ENCODE measurements at regions not wholly inside any gene's neighbourhood (a gene's known extent, or its start where the extent isn't known, plus 50 kb on each side); places are given as distances from the start of the nearest gene placed in this dataset.
"Not testable (repeated sequence)": the region's sequence is repeated elsewhere in the genome, so short reads cannot be mapped to it uniquely, and the experiment has no call there.

DNA sequence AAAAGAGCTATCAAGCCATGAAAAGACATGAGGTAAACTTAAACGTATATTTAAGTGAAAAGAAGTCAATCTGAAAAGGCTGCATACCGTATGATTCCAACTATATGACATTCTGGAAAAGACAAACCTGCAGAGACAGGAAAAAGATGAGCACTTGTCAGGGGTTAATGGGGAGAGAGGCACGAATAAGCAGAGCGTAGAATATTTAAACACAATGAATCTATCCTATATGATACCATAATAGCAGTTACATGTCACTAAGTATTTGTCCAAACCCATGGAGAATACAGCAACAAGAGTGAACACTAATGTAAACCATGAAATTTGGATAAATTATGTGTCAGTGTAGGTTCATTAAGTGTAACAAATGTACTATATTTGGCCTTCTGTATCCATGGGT, 560.3 kb upstream of the ANO3 start:
- no peak for DNase-seq

DNA sequence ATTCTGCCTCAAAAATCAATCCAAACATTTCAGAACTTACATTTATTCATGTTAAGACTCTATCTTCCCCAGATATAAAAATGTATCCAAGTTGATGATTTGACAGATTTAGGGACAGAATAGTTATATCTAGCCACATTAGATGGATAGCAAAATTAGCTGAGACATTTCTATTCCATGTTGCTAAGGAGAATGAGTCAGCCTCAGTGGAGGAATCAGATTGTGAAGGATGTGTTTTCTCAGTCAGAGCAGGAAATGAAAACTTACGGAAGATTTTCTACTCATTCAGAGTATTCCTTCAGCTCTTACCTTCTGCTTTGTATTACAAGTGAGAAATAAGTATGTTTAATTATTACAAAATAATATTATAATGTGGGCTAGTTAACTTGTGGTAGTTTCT, 556.3 kb upstream of the ANO3 start:
- peak; percentile 7 for DNase-seq

DNA sequence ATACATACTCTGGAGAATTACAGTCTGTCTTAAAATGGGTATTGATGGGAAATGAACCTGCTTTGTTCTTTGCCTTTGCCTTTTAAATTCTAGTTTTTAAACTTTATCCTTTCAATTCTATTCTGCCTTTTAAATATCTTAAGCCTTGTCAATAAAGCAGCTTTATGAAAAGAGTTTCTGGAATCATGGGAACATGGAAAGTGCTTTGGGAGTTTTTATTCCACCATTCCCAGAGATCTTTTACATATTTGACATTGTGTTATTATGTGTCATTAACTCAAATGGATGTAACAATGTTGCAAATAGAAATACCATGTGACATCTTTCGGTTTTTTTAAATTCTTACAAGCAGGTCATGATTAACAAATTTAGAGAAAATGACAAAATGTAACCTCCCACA, 555.7 kb upstream of the ANO3 start:
- DNase-seq = no peak

DNA sequence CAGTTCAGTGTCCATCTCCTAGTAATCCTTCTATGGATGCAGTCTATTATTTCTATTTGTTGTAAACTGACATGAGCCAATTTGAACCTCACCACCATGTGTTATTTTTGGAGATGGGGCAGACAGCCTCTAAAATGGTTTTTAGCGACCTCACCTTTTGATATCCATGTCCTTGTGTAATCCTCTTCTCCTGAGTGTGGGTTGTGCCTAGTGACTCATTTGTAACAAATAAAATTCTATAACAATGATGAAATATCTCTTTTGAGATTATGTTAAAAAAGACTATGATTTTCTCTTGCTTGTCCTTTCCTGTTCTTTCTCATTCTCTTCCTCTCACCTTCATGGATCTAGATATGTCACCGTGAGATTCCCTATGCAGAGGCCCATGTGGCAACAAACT, 554.6 kb upstream of the ANO3 start:
- no peak for DNase-seq

DNA sequence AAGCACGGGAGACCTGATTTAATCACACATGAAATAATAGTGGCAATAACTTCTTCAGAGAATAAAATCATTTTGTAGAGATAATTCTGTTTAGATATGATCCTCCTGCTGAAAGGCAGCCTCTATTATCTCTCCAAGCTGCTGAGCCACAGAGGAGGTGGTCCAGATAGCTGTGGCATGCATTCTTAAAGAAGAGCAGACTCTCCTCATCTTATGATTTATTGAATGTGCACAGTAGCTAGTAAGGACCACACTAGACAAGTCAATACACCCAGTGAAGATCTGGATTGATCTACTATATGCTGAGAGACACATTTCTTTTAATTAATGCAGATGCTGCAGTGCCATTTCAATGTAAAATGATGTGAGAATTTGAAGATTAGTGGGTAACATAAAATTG, 552.9 kb upstream of the ANO3 start:
- DNase-seq = no peak

DNA sequence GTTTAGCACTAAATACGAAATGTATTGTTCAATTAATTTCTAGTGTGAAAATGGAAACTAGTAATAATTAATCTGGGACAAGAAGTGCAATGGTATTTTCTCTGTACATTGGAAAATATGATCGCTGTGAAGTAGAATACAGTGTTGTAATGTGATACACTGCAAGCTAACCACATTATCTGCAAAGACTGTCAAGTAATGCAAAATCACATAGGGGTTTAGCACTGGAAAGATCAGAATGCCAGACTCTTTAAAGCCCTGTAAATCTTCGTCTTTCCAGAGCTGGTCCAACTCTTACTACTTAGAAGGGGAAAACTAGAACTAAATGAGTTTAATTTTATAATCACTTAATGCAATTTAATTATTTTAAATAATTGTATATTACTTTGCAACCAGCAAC, 544.5 kb upstream of the ANO3 start:
- no peak for DNase-seq

DNA sequence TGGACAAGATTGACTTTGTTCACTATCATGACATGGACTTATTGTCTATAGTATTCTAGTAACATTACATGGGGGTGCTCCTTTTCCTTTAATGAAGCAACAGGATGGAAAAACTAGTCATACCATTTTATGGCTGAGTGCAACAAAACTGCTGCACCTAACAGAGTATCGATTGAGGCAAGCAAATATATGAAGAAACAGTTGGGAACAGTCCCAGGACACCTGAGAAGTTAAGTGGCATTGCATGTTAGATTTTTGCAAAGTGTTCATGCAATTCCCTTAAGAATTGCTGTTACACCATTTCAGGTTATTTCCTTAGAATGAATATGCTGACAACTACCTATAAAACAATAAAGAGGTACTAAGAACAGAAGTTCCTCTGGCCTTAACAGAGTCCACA, 541.5 kb upstream of the ANO3 start:
- no peak for DNase-seq

DNA sequence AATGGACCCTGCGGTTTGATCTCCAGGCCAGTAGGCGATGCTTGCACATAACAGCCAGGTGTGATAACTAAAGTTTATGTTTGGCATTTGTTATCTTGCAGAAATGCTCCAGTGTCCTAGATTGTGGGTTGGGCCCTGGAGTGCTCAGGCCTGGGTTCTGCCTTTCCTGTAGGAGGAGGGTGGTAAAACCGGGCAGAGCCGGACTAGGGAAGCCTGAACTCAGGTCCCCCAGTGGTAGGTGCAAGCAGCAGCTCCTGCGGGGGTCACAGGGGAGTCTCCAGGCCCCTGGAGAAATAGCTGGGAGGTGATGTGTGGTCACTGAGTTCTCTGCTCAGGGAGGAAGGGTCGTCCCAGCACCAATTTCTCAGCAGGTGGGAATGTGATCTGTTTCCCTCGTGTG, 538.3 kb upstream of the ANO3 start:
- DNase-seq = no peak

DNA sequence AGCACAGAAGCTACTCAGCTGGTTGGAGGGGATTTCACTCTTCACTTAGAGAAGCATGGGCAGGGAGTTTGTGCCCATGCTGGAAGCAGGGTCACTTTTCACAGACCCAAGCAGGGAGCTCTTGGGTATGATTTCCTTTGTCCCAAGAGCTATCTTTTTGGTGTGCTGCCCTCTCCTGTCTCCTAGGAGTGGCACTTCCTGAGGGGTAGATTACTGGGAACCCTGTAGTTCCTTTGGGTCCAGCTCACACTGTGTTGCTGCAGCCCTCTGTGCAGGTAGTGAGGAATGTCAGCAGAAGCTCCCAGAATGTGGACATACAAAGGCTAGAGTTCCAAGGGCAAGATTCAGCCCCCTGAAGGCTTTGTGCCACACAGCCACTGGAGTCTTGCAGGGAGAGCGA, 537.1 kb upstream of the ANO3 start:
- DNase-seq = no peak

DNA sequence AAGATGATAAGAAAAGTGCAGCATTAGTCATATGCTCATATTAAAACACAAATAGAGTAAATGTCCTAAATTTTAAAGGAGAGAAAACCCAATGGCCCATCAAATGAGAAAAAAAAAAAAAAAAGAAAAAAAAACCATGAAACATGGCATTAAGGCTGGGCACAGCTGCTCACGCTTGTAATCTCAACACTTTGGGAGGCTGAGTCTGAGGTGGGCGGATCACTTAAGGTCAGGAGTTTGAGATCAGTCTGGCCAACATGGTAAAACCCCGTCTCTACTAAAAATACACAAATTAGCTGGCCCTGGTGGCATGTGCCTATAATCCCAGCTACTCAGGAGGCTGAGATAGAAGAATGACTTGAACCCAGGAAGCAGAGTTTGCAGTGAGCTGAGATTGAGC, 515.5 kb upstream of the ANO3 start:
- DNase-seq = no peak

DNA sequence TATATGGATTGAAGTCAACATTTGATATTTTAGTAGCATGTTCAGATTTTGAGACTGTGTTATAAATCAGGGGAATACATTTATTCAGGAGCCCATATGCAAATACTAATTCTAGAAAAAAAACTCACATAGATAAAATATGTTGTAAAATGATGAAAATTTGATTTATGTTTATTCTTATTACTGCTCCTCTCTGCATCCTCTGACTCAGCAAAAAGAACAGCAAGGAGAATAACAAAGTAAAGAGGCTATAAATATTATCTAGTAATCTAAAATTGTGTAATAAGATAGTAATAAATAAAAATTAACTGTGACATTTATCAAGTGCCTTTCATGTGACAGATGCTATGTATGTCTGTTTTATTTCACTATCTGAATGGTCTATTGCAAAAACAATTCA, 507.2 kb upstream of the ANO3 start:
- DNase-seq = no peak

DNA sequence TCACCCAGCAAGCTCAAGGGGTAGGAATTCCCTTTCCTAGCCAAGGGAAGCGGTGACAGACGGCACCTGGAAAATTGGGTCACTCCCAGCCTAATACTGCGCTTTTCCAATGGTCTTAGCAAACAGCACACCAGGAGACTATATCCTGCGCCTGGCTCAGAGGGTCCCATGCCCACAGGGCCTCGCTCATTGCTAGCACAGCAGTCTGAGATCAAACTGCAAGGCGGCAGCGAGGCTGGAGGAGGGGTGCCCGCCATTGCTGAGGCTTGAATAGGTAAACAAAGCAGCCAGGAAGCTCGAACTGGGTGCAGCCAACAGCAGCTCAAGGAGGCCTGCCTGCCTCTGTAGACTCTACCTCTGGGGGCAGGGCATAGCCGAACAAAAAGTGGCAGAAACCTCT, 500.4 kb upstream of the ANO3 start:
- DNase-seq = not testable (repeated sequence)

DNA sequence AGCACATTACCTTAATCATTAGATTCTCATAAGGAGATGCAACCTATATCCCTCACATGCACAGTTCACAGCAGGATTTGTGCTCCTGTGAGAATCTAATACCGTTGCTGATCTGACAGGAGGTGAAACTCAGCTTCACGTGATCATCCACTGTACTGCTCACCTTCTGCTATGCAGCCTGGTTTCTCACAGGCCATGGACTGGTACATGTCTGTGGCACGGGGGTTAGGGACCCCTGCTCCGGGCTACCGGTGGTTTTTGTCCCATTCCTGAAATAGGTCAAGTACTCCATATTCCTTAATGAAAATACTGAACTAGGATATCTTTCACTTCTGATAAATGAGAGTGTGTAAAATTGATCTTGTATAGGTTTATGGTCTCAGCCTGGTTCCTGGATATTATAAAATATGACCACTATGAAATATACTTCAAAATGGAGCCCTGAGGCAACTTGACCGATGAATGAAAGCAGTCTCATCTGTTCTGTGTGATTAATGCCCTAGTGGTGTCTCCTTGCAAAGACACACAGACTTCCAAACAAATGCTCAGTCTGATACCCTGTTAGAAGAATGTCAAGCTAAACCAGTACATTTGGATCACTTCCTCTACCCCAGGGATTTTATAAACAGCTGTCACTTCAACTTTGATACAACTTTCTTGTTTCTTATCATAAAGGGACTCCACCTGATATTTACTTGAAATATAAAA, 492.9 kb upstream of the ANO3 start:
- DNase-seq = no peak

DNA sequence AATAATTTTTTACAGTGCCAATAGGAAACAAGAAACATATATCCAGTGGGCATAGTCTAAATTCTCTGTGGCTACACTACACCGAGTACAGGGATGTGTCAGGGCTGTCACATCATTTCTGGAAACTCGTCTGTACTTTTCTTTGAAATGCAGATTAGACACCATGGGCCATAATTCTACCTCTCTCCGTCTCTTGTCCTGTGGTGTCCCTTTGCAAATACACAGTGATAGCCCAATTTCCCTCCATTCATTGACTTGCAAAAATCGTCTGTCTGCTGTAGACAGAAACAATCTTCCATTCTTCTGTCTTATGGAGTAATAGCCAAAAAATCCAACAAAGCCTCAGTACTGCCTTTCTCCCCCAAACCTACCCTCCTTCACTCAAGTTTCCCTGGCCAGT, 487.1 kb upstream of the ANO3 start:
- DNase-seq = no peak

DNA sequence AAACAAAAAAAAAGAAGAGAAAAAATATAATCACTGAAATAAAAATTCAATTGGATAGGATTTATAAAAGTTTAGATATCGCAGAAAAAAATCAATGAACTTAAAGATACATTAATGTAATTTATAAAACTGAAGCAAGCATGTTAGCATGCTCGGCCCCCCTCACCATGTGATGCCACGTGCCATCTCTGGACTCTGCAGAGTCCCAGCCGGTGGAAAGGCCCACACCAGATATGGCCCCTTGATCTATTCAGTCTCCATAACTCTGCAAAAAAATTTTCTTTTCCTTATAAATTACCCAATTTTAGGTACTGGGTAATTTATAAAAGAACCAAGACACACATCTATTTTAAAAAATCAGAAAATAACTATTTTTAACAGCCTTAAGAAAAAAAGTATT, 476.0 kb upstream of the ANO3 start:
- no peak for DNase-seq

DNA sequence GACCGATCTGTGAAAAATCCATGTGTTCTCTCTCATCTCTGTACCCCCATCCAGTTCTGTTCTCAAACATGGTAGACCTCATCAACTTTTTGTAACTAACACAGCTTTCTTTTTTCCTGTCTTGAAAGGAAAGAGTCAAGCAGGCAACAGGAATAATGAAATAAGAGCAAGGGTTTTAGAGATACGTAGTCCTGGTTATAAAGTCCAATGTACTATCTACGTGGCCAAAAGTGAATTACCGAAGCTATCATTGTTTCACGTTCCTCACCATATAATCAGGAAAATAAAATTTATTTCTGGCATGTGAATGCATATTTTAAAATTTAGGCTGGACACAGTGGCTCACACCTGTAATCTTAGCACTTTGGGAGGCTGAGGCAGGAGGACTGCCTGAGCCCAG, 472.2 kb upstream of the ANO3 start:
- no peak for DNase-seq

DNA sequence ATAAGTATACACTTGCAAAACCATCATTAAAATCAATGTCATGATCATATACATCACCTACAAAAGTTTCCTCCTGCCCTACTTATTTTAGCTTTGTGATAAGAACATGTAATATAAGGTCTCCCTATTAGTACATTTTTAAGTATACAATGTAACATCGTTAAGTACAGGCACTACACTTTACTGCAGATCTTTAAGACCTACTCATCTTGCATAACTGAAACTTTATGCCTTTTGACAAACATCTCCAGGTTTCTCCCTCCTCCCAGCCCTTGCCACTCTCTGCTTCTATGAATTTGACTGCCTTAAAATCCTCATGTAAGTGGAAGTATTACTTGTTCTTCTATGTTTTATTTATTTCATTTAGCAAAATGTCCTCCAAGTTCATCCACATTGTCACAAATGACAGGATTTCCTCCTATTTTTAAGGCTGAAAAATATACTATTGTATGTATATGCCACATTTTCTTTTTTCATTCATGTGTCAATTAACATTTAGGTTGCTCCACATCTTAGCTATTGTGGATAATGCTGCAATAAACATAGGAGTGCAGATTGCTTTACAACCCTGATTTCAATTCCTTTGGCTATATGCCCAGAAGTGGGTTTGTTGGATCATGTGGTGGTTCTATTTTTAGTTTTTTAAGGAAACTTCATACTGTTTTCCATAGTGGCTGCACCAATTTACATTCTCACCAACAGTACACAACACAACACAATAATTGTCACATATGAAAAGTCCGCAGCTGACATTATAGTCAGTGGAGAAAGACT, 471.1 kb upstream of the ANO3 start:
- DNase-seq = peak; percentile 6

DNA sequence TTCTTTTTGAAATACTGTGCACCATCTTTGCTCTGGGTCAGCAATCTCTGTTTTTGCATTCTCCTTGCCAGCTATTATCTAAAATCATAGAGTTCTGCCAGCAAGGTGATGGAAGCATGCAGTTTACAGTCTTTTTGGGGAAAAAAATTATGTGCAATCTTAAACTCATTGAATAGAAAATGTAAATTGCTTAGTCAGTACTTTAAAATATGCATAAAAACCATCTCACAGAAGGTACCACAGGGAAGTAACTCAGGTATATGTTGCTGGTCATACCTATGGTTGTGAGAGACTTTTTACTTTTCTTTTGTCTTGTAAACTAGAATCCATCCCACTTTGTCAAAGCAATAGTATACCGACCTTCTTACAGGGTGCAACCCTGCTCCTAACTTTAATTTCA, 469.8 kb upstream of the ANO3 start:
- DNase-seq = no peak

DNA sequence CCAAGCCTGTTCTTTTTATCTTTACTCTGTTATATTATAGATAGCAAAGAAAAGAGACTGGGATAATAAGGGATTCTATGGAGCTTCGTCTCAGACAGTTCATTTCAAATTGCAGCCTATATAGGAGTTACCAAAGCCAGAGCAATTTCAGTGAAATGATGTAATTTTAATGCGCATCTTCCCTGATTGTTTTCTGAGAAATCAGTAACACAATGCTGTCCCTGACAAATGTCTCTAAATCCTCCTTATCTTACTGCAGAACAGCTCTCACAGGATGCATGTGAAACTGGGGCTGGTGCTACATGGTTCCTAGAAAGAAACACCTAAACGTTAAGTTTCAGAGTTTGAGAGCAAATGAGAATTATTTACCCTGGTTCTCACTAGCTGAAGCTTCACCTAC, 467.9 kb upstream of the ANO3 start:
- DNase-seq = no peak

DNA sequence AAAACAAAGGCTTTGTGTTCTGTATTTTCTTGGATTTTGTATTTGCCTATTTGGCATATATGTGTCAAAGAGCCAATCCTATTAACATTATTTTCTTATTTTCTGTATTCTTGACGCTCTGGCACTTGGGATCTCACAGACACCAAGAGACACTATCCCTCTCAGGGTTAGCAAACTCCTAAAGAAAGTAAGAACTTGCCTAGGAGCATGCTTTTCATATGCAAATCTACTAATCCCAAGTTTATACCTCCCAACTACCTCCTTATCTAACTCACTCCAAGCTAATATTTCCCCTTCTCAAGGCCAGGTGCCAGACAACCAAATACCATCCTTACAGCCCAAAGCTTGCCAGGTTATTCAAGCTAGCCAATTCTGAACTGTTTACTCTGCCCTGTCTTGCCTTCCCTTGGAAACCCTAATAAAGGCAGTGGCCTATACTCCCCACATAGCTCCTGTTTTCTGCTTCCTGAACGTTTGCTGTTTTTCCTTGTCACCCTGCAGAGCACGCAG, 455.4 kb upstream of the ANO3 start:
- no peak for DNase-seq

DNA sequence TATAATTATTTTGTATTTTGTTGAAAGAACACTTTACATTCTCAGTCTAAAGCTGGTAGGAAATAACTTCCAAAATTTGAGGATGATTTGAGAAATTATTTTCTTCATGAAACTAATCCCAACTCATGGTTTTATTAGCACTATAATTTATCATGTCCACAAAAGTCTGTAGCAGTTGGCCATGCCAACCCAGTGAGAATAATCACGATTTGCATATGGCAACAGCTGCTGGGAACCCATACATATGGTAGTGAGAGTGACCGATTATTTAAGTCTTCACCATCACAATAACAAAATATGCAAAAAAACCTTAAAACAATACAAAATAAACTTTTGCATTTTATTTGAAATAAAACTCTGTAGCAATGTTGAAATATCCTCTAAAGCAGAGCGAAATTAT, 445.9 kb upstream of the ANO3 start:
- DNase-seq = no peak

DNA sequence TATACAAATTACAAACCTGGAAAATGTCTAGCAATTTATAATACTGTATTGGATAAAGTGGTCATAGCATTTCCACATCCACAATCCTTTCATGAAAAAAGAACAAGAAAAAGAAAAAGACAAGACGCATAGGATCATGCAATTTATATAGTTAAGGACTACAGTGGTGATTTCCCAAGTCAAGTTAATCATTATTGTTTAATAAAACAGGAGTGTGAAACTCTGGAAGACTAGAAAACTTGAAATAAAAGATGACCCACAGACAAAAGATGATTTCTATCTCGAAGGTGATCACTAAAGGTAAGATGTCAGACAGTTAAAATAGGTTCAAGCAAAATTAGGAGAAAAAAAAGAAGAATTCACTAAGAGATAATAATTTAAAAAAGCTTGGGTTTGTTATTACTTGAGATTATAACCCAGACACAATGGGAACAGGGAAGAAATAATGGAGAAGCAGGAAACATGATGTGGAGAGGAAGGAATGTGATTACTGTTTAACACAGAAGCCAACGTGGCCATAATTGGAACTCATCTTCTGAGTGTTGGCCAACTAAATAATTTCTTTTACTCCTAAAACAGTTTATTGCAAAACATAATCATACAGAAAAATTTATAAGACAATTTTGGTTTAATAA, 441.2 kb upstream of the ANO3 start:
- DNase-seq = peak; percentile 11

DNA sequence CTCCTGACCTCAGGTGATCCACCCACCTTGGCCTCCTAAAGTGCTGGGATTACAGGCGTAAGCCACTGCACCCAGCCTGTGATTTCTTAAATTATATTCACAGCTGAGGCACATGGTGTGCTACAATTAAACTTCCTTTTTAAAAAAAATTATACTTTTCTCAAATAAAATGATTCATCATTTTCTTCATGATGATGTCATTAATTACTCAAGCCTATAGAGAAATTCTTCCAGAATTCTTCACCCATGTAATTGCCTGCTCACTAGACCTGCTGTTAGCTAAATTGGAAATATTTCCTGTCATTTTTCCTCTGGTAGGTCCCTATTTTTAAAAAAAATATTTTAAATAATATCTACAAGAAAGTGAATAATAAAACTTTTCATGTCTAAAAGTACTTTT, 440.0 kb upstream of the ANO3 start:
- DNase-seq = no peak

DNA sequence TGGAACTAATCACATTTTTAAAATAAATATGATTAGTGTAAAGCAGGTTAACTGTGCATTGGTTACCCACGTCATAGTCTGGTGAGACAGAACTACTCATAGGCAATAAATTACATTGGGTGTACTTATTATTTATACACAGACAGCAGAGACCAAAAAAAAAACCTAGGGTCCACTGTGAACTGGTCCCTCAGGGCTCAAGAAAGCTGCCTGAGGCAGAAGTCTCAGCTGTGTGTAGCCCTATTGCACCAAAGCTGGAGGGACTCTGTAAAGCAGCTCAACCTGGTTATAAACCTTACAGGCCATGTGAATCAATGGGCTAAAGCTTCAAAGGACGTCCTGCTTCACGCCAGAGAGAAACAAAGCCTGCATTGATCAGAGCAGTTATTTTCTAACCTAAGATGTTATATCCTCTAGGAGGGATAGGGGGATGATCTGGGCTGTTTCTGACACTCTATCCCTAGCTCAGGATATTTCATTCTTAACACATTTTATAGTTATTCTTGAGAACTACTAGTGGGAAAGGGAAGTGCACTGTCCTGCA, 432.2 kb upstream of the ANO3 start:
- DNase-seq = no peak

Data from fibroblast of skin of back (primary cell).